GM18517 (cell line): ENCODE measurements at regions not wholly inside any gene's neighbourhood (a gene's known extent, or its start where the extent isn't known, plus 50 kb on each side); places are given as distances from the start of the nearest gene placed in this dataset.
"Not testable (repeated sequence)": the region's sequence is repeated elsewhere in the genome, so short reads cannot be mapped to it uniquely, and the experiment has no call there.

Experiments used
- ATAC-seq: cut with Tn5 transposase; IDR thresholded peaks from one replicate; pipeline ENCODE4 v1.9.1; 2021; ENCODE audit warnings: mild to moderate bottlenecking, moderate library complexity; ENCODE audit not compliant: unreplicated experiment

- ATAC-seq = no peak
Observed at GRCh38 chr1:238485057-238485911, 594.6 kb upstream of the ZP4 start.

DNA sequence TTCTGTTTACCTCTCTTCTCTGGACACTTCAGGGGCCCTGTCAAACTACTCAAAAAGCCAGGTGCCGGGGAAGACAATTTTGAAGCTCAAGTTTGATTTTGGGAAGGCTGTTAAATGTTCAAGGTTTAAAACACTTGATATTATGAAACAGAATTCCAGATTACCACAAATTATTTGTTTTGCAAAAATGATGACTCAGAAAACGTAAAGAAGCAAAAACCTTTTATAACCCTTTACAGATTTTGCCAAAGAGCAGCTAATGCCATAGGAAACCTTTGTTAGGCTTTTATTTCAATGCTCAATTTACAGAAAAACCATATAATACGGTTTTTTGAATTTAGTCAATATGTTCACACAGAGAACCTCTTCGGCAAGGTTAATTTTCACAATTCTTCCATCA, 593.4 kb upstream of the ZP4 start:
- no peak for ATAC-seq

DNA sequence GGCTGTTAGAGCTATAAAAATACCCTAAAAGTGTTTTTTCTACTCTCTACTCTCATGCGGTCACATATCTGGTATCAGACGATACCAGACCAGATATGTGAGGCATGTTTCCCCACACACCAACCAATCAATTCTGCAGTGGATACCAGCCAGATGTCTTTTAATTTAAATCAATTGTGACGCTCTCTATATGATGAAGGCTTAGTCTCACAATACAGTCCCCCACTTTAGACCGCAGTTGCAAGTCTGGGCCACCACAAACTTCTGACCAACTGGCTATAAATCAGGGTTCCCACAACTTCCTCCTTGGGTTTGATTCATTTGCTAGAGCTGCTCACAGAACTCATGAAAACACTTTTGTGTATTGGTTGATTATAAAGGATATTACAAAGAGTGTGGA, 586.1 kb upstream of the ZP4 start:
- no peak for ATAC-seq

- ATAC-seq = no peak
Observed at GRCh38 chr1:238475712-238476111, 585.0 kb upstream of the ZP4 start.

DNA sequence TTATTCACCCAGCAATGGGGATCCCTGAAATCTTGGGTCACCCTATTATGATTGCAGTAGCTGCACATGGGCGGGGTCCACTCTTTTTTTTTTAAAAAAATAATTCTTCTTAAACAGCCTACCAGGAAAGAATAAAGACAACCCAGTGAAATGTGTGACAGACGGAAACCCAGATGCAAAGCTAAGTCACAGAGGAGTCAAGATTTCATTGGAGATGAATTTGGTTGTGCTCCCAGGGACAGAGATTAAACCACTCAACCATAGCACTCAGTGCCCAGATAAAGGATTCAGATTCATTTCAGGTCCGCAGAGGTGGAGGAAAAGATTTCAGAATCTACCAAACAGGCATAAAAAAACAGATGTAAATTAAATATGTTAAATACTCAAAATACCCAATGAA, 583.5 kb upstream of the ZP4 start:
- no peak for ATAC-seq

DNA sequence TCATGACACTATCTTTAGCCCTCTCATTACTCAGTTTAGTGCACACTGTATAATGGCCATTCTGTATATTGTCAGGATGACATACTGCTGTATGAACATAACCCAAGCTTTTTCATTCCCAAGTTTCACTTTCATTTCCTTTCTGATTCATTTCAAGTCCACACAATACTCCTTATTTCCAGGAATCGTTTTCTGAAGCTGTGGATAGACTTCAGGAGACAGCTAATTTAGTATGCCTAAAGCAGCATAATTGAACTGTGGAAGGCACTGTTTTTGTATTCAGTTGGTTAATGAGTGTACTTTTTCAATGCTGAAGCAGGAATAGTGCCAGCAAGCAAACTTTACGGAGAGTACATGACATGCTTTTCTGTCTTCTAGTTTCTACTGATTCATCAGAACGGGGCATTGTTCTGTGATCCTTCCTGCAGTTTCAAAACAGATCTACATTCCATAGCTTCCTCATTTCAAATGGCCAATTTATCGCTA, 578.5 kb upstream of the ZP4 start:
- no peak for ATAC-seq

DNA sequence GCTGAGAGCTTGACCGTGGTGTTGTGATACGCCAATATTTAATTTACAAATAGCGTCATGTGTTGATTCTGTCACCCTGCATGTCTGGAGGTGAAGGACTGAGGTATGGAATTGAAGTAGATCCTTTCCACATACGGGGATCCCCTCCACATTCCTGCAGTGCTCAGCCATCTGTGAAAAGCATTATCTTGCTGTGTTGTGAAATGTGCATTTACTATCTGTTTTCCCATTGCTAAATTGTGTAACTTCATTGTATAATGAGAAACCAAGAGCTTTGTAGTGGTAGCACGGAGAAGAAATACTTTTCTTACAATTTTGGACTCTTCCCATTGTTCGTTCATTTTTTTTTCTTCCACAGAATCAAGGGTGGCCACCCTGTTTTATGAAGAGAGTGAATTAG, 577.3 kb upstream of the ZP4 start:
- ATAC-seq = no peak

- ATAC-seq = no peak
Observed at GRCh38 chr1:238466459-238466858, 575.7 kb upstream of the ZP4 start.

- ATAC-seq = no peak
Observed at GRCh38 chr1:238465449-238465848, 574.7 kb upstream of the ZP4 start.

DNA sequence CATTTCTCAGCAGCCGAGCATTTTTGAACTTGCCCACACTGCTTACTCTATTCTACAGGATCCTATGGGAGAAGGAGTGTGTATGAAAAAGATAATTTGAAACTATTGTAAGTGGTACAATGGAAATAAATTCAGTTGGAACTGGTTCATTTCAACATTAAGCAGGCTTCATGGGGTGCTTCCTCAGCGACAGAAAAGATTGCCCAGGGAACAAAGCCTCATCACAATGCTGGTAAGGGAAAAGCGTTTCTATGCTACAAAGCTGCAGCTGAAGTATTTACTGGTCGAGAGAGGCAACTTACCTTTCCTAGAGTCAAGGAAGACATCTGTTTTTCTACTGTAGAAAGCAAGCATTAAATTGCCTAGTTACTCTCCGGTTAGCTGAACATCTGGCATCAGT, 568.2 kb upstream of the ZP4 start:
- ATAC-seq = no peak

GRCh38 chr1:238457610-238458009, 566.9 kb upstream of the ZP4 start:
- ATAC-seq = no peak

- ATAC-seq = no peak
Observed at GRCh38 chr1:238451781-238452310, 561.1 kb upstream of the ZP4 start.

DNA sequence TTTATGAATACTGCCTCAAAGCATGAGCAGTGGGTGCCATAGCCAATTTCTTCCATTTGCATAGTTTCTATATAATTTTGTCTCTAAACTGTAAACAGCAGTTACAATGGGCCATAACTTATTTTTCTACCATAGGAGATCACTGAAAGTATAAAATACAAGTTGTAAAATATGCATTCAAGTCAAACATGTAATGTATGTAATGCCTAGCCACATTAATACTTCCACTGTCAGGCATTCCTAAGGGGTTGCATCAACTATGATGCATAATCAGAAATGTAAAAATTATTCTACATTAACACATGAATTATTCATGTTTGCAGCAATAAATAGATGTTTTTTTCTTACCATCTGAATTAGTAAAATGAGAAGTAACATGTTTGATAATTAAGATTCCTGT, 560.3 kb upstream of the ZP4 start:
- ATAC-seq = no peak

DNA sequence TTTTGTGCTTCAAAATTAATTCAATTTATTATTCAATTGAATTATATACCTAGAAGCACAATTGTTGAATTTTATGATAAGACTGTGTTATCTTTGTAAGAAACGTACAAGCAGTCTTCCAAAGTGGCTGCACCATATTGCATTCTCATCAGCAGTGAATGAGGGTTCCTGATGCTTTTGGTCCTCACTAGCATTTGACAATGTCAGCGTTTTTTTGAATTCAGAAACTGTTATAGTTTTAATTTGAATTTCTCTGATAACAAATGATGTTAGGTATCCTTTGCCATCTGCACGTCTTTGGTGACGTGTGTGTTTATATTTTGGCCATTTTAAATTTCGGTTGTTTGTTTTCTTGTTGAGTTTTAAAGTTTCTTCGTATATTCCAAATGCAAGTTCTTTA, 553.0 kb upstream of the ZP4 start:
- ATAC-seq = no peak

GRCh38 chr1:238439511-238439910, 548.8 kb upstream of the ZP4 start:
- ATAC-seq = no peak

DNA sequence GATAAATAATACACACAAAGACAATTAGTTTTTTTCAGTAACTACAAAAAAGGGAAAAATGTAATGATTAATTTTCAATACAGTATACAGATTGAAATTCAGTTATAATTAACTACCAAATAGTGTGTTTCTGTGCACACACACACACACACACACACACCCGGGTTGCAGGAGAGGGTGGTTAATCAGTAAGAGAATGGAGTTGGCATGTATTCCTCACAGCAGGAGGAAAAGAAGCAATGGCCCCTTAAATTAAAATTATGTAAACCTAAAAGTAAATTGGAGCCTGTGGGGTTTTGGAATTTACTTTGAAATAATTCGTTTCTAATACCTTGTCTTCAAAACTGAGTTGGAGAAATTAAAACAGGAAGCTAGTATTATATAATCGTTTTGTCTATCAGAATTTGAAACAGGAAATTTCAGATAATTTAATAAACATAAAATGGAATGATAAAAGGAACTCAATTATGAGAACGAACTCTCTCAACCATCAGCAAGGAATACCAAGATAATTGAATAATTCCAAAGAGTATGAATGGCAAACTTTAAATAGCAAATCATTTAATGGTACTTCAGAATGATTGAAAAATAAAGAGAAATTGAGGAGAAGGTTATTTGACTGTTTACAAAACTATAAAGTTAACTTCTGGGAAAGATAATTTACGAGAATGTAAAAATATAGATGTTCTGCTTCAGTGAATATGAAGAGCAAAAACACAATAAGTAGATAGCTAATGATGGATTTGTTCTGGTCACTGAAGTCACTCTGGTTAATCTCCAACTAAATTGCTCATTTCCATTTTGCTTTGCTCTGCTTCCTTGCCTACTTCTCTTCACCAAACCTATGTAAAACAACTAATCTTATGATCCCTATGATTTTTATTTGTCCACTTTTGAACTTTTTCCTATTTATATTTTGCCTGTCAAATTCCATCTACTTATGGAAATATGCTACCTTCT, 547.9 kb upstream of the ZP4 start:
- no peak for ATAC-seq

DNA sequence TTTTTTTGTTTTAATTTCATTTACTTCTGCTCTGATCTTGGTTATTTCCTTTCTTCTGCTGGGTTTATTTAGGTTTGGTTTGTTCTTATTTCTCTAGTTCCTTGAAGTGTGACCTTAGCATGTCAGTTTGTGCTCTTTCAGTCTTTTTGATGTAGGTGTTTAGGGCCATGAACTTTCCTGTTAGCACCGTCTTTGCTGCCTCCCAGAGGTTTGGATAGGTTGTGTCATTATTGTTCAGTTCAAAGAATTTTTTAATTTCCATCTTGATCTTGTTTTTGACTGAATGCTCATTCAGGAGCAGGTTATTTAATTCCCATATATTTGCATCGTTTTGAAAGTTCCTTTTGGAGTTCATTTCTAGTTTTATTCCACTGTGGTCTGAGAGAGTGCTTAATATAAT, 539.0 kb upstream of the ZP4 start:
- not testable (repeated sequence) for ATAC-seq

GRCh38 chr1:238419209-238419608, 528.5 kb upstream of the ZP4 start:
- no peak for ATAC-seq

DNA sequence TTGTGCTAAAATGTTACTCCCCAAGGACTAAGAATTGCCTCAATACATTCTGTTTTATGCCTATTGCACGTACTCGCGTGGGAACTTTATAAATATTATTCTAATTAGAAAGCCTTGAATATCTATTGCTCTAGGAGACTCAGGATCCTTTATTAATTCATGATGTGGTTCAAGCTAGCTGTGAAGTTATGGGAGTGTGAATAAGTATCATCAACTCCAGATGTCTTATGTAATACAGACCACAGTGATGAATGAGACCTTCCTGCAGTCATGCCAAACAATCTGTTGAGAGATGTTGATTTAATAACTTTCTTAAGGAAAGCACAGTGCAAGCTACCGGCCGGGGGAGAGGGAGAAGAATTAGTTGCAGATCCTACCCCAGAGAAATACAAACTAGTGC, 519.2 kb upstream of the ZP4 start:
- ATAC-seq = no peak

GRCh38 chr1:238409191-238409850, 518.6 kb upstream of the ZP4 start:
- no peak for ATAC-seq

DNA sequence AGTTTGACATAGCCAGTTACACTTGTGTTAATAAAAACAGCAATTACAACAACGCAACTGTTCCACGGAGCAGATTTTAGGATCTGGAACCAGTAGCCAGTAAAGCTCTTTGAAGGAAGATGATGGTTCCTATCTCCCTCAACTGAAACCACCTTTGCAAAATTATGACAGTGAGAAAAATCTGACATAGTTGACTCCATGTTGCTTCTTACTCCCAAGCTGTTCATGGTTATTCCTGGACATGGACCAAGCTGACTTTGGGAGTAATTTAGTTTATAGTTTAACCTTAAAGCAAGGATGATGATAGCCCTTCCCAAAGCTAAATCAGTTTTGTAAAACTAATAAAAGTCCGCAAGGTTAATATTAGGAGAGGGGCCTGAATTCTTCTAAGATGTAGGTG, 518.0 kb upstream of the ZP4 start:
- no peak for ATAC-seq
